ENCODE measurements at regions not wholly inside any gene's neighbourhood (a gene's known extent, or its start where the extent isn't known, plus 50 kb on each side); places are given as distances from the start of the nearest gene placed in this dataset.

DNA sequence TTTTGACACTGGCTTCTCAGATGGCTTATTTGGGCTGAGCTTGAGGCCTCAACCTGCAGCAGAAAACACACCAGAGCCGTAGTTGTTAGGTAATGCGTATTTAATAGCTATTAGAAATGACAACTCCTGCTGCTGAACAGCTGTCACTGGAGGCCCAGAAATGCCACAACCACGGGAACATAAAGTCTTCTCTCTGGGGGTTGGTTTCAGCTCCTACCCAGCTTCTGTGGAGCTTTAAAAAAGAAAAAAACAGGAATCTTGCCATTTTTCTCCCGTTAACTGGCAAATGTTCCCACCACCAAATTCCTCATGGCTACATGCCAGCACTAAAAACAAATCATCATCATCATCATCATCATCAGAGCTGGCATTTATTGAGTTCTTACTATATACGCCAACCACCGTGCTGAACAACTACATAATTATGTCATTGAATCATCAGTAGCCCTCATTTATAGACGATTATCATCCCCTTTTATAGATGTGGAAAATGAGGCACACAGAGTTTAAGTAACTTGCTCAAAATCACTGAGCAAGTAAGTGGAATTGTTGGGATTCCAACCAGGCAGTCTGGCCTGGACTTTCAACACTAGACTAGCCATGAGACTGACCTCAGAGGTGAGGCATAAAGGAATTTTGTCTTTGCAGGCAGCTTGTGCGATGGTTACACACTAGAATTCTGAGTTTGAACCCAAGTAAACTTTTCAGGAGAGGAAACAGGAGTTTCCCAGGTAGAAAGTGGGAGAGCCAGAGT lies 185.3 kb upstream of the WWC1 start:
- CTCF ChIA-PET, result no interaction called here
- no peak overlapping the region for H3K27ac Mint-ChIP-seq
- TF ChIP-seq, protein P1, sequence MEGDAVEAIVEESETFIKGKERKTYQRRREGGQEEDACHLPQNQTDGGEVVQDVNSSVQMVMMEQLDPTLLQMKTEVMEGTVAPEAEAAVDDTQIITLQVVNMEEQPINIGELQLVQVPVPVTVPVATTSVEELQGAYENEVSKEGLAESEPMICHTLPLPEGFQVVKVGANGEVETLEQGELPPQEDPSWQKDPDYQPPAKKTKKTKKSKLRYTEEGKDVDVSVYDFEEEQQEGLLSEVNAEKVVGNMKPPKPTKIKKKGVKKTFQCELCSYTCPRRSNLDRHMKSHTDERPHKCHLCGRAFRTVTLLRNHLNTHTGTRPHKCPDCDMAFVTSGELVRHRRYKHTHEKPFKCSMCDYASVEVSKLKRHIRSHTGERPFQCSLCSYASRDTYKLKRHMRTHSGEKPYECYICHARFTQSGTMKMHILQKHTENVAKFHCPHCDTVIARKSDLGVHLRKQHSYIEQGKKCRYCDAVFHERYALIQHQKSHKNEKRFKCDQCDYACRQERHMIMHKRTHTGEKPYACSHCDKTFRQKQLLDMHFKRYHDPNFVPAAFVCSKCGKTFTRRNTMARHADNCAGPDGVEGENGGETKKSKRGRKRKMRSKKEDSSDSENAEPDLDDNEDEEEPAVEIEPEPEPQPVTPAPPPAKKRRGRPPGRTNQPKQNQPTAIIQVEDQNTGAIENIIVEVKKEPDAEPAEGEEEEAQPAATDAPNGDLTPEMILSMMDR (IDR thresholded peaks at IDR 0.05), result no peak
- no peaks in the 10 kb centered on the region for H3K9me3 Mint-ChIP-seq
- intact Hi-C loops (cut with micrococcal nuclease), result no loop called here
- no peak for DNase-seq
- H3K4me1 Mint-ChIP-seq (ENCODE audit: low read depth), result no peaks in the 10 kb centered on the region
- ATAC-seq, result no peak
- H3K36me3 Mint-ChIP-seq (ENCODE audit: low read depth), result no peaks in the 10 kb centered on the region
- POLR2A ChIA-PET, result no interaction called here
- no peaks in the 10 kb centered on the region for H3K27me3 Mint-ChIP-seq
- H3K4me3 Mint-ChIP-seq, result no peak overlapping the region

DNA sequence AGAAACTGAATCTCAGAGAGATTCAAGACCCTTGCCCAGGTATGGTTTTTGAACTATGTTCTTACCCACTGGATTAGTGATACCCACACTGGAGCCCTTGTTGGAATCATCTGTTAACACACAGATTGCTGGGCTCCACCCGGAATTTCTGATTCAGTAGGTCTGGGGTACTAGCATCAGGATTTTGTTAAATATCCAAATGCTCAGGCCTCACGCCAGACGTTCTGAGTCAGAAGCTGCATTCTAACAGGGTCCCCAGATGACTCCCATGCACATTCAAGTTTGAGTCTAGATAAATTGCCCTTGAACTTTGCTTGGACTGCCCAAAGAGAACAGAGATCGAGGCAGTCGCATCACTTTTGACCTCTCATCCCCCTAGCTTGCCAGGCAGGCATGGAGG lies 182.0 kb upstream of the WWC1 start:
- ChIA-PET POLR2A (no interaction called here), CTCF (no interaction called here)
- Mint-ChIP-seq H3K4me1 (ENCODE audit: low read depth) (no peaks in the 10 kb centered on the region), H3K36me3 (ENCODE audit: low read depth) (no peaks in the 10 kb centered on the region), H3K4me3 (no peak overlapping the region), H3K27ac (no peak overlapping the region), H3K9me3 (no peaks in the 10 kb centered on the region), H3K27me3 (peaks cover 1% of the 10 kb centered on the region)
- DNase-seq (no peak), ATAC-seq (no peak)
- intact Hi-C loops (cut with micrococcal nuclease), result no loop called here
- TF ChIP-seq, protein P1 (IDR thresholded peaks at IDR 0.05), result no peak

DNA sequence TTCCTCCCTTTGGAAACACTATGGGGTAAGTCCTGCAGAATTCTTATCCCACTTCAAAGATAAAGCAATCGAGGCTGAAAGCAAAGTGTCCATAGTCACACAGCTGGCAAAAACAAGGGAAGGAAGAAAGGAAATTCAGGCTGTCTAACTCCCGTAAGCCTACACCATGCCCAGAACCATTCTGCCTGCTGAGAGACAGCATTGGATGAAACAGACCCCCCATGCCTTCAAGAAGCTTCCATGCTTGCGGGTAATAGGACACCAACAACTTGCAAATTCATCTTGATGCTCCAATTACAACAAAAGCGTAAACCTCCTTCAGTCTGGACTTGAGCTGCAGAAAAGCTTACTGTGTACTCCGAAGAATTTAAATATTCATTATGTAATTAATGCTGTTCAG lies 181.1 kb upstream of the WWC1 start:
- TF ChIP-seq, protein P1 (IDR thresholded peaks at IDR 0.05), result no peak
- Mint-ChIP-seq H3K9me3 (no peaks in the 10 kb centered on the region), H3K27me3 (peaks cover 1% of the 10 kb centered on the region), H3K4me1 (ENCODE audit: low read depth) (no peaks in the 10 kb centered on the region), H3K36me3 (ENCODE audit: low read depth) (no peaks in the 10 kb centered on the region), H3K27ac (no peak overlapping the region), H3K4me3 (no peak overlapping the region)
- intact Hi-C loops (cut with micrococcal nuclease), result loop anchor here (5.0 kb wide), 1 partner anchor 107 kb away; no protein-coding TSS in a partner anchor
- DNase-seq (no peak), ATAC-seq (no peak)
- CTCF ChIA-PET, result interaction anchor here (1.6 kb wide), 1 partner anchor 18 kb away, joined by 4 read pairs; no protein-coding TSS in a partner anchor
- POLR2A ChIA-PET, result no interaction called here

DNA sequence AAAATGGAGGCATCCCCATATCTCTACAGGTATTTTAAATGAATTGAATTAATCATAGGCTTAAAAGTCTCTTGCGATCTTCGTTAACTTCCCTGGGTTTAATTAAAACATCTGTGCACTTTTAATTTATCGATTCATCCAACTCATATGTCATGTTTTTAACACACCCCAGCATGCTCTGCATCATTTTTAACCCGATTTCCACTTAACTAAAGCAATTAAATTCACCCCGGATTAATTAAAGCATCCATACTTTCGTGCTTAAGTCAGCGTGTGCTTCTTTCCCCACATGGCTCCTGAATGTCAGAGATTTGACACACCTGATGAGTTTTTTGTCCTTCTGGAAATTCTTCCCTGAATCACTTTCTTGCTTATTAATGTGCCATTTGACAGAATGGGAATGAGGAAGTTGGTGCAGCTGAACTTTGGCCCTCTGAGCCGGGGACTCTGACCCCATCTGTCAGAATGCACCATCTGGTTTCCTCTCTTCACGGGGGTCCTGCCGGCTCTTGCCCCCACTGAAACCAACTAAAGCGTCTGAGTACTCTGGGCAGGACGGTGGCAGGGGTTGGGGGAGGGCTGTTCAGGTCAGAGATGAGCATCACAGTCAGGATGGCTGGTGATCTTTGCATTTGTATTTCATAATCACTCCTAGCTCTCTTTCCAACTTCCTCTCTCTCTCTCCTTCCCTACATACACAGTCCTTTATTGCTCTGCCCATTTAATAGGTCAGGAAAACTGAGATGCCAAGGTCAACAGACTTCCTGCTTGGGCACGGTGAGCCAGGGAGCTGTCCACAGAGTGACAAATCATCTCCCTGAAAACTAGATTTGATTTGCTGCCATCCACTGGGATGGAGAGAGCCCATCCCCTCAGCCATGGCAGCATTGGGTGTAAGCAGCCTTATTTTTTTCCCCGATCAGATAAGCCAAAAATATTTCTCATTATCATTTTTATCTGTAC lies 180.3 kb upstream of the WWC1 start:
- POLR2A ChIA-PET, result no interaction called here
- CTCF ChIA-PET, result interaction anchor here (1.6 to 3.6 kb wide), 2 partner anchors 19 to 109 kb away, joined by 4 to 17 read pairs; no protein-coding TSS in a partner anchor
- H3K9me3 Mint-ChIP-seq, result no peaks in the 10 kb centered on the region
- H3K27ac Mint-ChIP-seq, result no peak overlapping the region
- no peaks in the 10 kb centered on the region for H3K36me3 Mint-ChIP-seq (ENCODE audit: low read depth)
- TF ChIP-seq, protein P1 (IDR thresholded peaks at IDR 0.05), result no peak
- DNase-seq (no peak), ATAC-seq (no peak)
- intact Hi-C loops (cut with micrococcal nuclease), result loop anchor here (5.0 kb wide), 1 partner anchor 106 kb away; no protein-coding TSS in a partner anchor
- H3K4me1 Mint-ChIP-seq (ENCODE audit: low read depth), result no peaks in the 10 kb centered on the region
- H3K4me3 Mint-ChIP-seq, result no peak overlapping the region
- H3K27me3 Mint-ChIP-seq, result peaks cover 1% of the 10 kb centered on the region

Data from activated CD8-positive, alpha-beta T cell treated with anti-CD3 and anti-CD28 coated beads for 36 hours (primary cell).